ENCODE measurements at regions not wholly inside any gene's neighbourhood (a gene's known extent, or its start where the extent isn't known, plus 50 kb on each side); places are given as distances from the start of the nearest gene placed in this dataset.

GRCh38 chr5:135239453-135240282 is 159.4 kb downstream of the MACROH2A1 start:
- H3K4me3 ChIP-seq (ENCODE audit: low read depth, poor library complexity, severe bottlenecking), result no peak overlapping the region
- peak in 1 of 2 donors; percentile 54 for DNase-seq (ENCODE audit: low spot score in 2 of 2)
- intact Hi-C loops (cut with DNase I; ENCODE audit: low total_unique reads), result no loop called here
- TF ChIP-seq CTCF (IDR thresholded peaks at IDR 0.05) (no peak), POLR2A (IDR thresholded peaks at IDR 0.05) (no peak)
- WGBS, 2 donors, result 55 to 58% methylated on average over 11 of the region's 11 CpGs

- 83 to 90% methylated on average over 11 of the region's 11 CpGs for WGBS, 2 donors
- DNase-seq (ENCODE audit: low spot score in 2 of 2), result peak in 1 of 2 donors; percentile 68
- intact Hi-C loops (cut with DNase I; ENCODE audit: low total_unique reads), result no loop called here
- TF ChIP-seq CTCF (IDR thresholded peaks at IDR 0.05), result no peak
- TF ChIP-seq POLR2A (IDR thresholded peaks at IDR 0.05), result no peak
- no peak overlapping the region for H3K4me3 ChIP-seq (ENCODE audit: low read depth, poor library complexity, severe bottlenecking)
Observed at GRCh38 chr5:135238622-135239452, 160.2 kb downstream of the MACROH2A1 start.

GRCh38 chr5:135237748-135238103 is 161.3 kb downstream of the MACROH2A1 start:
- intact Hi-C loops (cut with DNase I; ENCODE audit: low total_unique reads), result no loop called here
- 78 to 86% methylated on average over 9 of the region's 9 CpGs for WGBS, 2 donors
- H3K4me3 ChIP-seq (ENCODE audit: low read depth, poor library complexity, severe bottlenecking), result no peak overlapping the region
- no peak for TF ChIP-seq POLR2A (IDR thresholded peaks at IDR 0.05)
- DNase-seq (ENCODE audit: low spot score in 2 of 2), result no peak

GRCh38 chr5:135236908-135237747 is 161.9 kb downstream of the MACROH2A1 start:
- WGBS, 2 donors, result 57 to 63% methylated on average over 8 to 9 of the region's 9 CpGs
- TF ChIP-seq POLR2A (IDR thresholded peaks at IDR 0.05) (no peak), CTCF (IDR thresholded peaks at IDR 0.05) (no peak)
- intact Hi-C loops (cut with DNase I; ENCODE audit: low total_unique reads), result no loop called here

GRCh38 chr5:135236228-135236907 is 162.7 kb downstream of the MACROH2A1 start:
- peak in 1 of 2 donors; percentile 64 for DNase-seq (ENCODE audit: low spot score in 2 of 2)
- intact Hi-C loops (cut with DNase I; ENCODE audit: low total_unique reads), result no loop called here
- 74% methylated on average over 11 of the region's 11 CpGs for WGBS, 2 donors
- no peak overlapping the region for H3K4me3 ChIP-seq (ENCODE audit: low read depth, poor library complexity, severe bottlenecking)
- TF ChIP-seq POLR2A (IDR thresholded peaks at IDR 0.05), result no peak
- TF ChIP-seq CTCF (IDR thresholded peaks at IDR 0.05), result no peak

More at GRCh38 chr5:135236908-135237747, 161.9 kb downstream of the MACROH2A1 start:
- peak in 1 of 2 donors; percentile 77 for DNase-seq (ENCODE audit: low spot score in 2 of 2)
- no peak overlapping the region for H3K4me3 ChIP-seq (ENCODE audit: low read depth, poor library complexity, severe bottlenecking)

All from lower leg skin (tissue), 4 donors.